WTC11 (cell line): ENCODE measurements at regions not wholly inside any gene's neighbourhood (a gene's known extent, or its start where the extent isn't known, plus 50 kb on each side); places are given as distances from the start of the nearest gene placed in this dataset.

Experiments used
- ATAC-seq: fragments of 200-7000 bp; cut with Tn5 transposase; 2 replicates; pipeline ENCODE4 v1.10.0; 2021; ENCODE audit warnings: mild to moderate bottlenecking, moderate library complexity
- CTCF ChIA-PET: fragments of 300-600 bp; sonication (Branson Sonifier 250); formaldehyde crosslinking; loops from one replicate; lab custom pipeline; 2021; ENCODE audit warnings: antibody characterized with exemption; lab: Charles Lee
- POLR2A ChIA-PET: fragments of 350-600 bp; sonication (Branson Sonifier 250); formaldehyde crosslinking; loops from one replicate; lab custom pipeline; 2021; ENCODE audit warnings: antibody characterized with exemption; lab: Charles Lee
- DNase-seq: peaks from one replicate; pipeline ENCODE4 v3.0.0; 2021; ENCODE audit warnings: low spot score
- H3K27ac Mint-ChIP-seq: 2 replicates; pipeline ENCODE4 v1.8.0; 2021; ENCODE audit warnings: mixed read lengths
- H3K27me3 Mint-ChIP-seq: 2 replicates; pipeline ENCODE4 v1.8.0; 2021; ENCODE audit warnings: low read depth, mild to moderate bottlenecking, moderate library complexity, mixed read lengths
- H3K36me3 Mint-ChIP-seq: 2 replicates; pipeline ENCODE4 v1.8.0; 2021; ENCODE audit warnings: mixed read lengths
- H3K4me1 Mint-ChIP-seq: 2 replicates; pipeline ENCODE4 v1.8.0; 2022; ENCODE audit warnings: mixed read lengths
- H3K4me3 Mint-ChIP-seq: 2 replicates; pipeline ENCODE4 v1.8.0; 2021; ENCODE audit warnings: mild to moderate bottlenecking, moderate library complexity, mixed read lengths
- H3K9me3 Mint-ChIP-seq: 2 replicates; pipeline ENCODE4 v1.8.0; 2021; ENCODE audit warnings: mixed read lengths
- ETV6 ChIP-seq: sonication (generic); formaldehyde crosslinking; IDR thresholded peaks from 2 replicates; pipeline ENCODE4 v1.8.1; 2022; ENCODE audit warnings: mild to moderate bottlenecking, missing genetic modification reagents
- NFATC4 ChIP-seq: fragments of 250-450 bp; sonication (Bioruptor Pico); IDR thresholded peaks from 2 replicates; pipeline ENCODE4 v1.9.0; 2021; ENCODE audit warnings: mild to moderate bottlenecking
- NR3C1 ChIP-seq: sonication (generic); formaldehyde crosslinking; conservative IDR thresholded peaks from 2 replicates; pipeline ENCODE4 v1.8.1; 2023; ENCODE audit warnings: low read depth, mild to moderate bottlenecking, missing genetic modification reagents
- SP1 ChIP-seq: sonication (generic); formaldehyde crosslinking; conservative IDR thresholded peaks from 2 replicates; pipeline ENCODE4 v1.8.1; 2022; ENCODE audit warnings: missing genetic modification reagents
- ZNF219 ChIP-seq: sonication (generic); formaldehyde crosslinking; IDR thresholded peaks from 2 replicates; pipeline ENCODE4 v1.8.0; 2023; ENCODE audit warnings: missing genetic modification reagents, mild to moderate bottlenecking, borderline replicate concordance
- ZNF416 ChIP-seq: fragments of 250-450 bp; sonication (Bioruptor Pico); IDR thresholded peaks from 2 replicates; pipeline ENCODE4 v1.9.0; 2021; ENCODE audit warnings: mild to moderate bottlenecking, inconsistent platforms
- TF ChIP-seq, protein P1 (sequence below): fragments of 250-450 bp; sonication (Bioruptor Pico); IDR thresholded peaks from 2 replicates; pipeline ENCODE4 v1.9.0; 2021; ENCODE audit warnings: mild to moderate bottlenecking
- TF ChIP-seq, protein P2 (sequence below): sonication (generic); formaldehyde crosslinking; IDR thresholded peaks from 2 replicates; pipeline ENCODE4 v1.8.0; 2023; ENCODE audit warnings: mild to moderate bottlenecking, missing genetic modification reagents
- TF ChIP-seq, protein P3 (sequence below): fragments of 250-450 bp; sonication (Bioruptor Pico); IDR thresholded peaks from 2 replicates; pipeline ENCODE4 v2.1.2; 2022; ENCODE audit warnings: mild to moderate bottlenecking, moderate library complexity
- TF ChIP-seq, protein P4 (sequence below): sonication (generic); formaldehyde crosslinking; IDR thresholded peaks from 2 replicates; pipeline ENCODE4 v1.8.0; 2022; ENCODE audit warnings: missing genetic modification reagents
- TF ChIP-seq, protein P5 (sequence below): sonication (generic); formaldehyde crosslinking; IDR thresholded peaks from 2 replicates; pipeline ENCODE4 v1.8.1; 2022; ENCODE audit warnings: low read depth, mild to moderate bottlenecking, moderate library complexity, missing genetic modification reagents, borderline replicate concordance

DNA sequence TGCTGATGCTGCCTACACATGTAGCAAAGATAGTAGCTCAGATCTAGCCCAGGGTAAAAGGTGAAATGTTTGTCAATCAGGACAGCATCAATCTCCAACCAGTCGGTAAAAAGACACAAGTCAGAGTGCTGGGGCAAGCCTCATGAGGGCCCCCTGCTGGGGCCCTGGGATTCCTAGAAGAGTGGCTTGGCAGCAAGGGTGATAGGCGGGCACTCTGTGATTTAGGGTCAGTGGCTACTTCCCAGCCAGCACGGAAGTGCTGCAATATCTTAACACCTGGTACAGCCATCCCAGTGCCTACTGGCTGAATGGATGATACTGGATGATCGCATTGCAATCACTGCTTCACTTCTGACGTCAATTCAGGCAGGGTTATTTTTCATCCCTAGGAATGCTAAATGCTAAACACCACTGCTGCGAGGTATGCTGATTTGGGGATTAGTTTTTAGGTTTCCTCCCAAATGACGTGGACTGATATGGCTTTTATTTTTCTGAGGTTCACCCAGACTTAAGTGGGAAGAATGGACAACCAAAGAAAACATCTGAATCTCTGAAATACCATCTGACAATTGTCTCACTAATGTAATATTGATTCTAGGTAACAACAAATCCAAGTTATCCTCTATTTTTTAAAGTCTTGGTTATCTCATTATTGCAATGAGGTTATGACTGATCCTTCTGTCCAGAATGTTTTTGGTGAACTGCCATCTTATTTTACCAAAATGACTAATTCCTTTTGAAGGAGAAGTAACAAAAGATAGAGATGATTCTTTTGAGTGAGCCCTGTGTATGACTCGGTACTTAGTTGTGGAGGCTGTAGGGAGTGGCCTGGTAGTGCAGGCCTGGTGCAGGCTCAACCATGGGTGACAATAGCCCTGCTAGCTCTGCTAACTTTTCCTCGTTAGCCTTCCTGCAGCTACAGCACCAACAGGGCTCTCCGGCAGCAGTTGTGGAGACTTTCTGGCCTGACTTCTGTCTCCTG, 432.5 kb downstream of the FGF9 start:
- Mint-ChIP-seq H3K9me3 (peaks cover 16% of the 10 kb centered on the region), H3K4me3 (no peak overlapping the region), H3K27me3 (no peaks in the 10 kb centered on the region), H3K27ac (no peak overlapping the region), H3K4me1 (peaks cover 11% of the 10 kb centered on the region), H3K36me3 (no peaks in the 10 kb centered on the region)
- ChIA-PET CTCF (interaction anchor here (1.0 kb wide), 1 partner anchor 190 kb away, joined by 3 read pairs; no protein-coding TSS in a partner anchor), POLR2A (interaction anchor here (0.6 kb wide), 1 partner anchor 112 kb away, joined by 4 read pairs; no protein-coding TSS in a partner anchor)
- ATAC-seq, result no peak; the same call in 1 of the 2 replicates
- TF ChIP-seq, protein P1, sequence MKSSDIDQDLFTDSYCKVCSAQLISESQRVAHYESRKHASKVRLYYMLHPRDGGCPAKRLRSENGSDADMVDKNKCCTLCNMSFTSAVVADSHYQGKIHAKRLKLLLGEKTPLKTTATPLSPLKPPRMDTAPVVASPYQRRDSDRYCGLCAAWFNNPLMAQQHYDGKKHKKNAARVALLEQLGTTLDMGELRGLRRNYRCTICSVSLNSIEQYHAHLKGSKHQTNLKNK (CRISPR knock-in tag), result no peak
- no peak for TF ChIP-seq SP1 (CRISPR knock-in tag)
- no peak for TF ChIP-seq NR3C1
- TF ChIP-seq ZNF416 (CRISPR knock-in tag), result no peak
- TF ChIP-seq, protein P2, sequence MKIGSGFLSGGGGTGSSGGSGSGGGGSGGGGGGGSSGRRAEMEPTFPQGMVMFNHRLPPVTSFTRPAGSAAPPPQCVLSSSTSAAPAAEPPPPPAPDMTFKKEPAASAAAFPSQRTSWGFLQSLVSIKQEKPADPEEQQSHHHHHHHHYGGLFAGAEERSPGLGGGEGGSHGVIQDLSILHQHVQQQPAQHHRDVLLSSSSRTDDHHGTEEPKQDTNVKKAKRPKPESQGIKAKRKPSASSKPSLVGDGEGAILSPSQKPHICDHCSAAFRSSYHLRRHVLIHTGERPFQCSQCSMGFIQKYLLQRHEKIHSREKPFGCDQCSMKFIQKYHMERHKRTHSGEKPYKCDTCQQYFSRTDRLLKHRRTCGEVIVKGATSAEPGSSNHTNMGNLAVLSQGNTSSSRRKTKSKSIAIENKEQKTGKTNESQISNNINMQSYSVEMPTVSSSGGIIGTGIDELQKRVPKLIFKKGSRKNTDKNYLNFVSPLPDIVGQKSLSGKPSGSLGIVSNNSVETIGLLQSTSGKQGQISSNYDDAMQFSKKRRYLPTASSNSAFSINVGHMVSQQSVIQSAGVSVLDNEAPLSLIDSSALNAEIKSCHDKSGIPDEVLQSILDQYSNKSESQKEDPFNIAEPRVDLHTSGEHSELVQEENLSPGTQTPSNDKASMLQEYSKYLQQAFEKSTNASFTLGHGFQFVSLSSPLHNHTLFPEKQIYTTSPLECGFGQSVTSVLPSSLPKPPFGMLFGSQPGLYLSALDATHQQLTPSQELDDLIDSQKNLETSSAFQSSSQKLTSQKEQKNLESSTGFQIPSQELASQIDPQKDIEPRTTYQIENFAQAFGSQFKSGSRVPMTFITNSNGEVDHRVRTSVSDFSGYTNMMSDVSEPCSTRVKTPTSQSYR, result no peak
- peak; percentile 16 for DNase-seq

DNA sequence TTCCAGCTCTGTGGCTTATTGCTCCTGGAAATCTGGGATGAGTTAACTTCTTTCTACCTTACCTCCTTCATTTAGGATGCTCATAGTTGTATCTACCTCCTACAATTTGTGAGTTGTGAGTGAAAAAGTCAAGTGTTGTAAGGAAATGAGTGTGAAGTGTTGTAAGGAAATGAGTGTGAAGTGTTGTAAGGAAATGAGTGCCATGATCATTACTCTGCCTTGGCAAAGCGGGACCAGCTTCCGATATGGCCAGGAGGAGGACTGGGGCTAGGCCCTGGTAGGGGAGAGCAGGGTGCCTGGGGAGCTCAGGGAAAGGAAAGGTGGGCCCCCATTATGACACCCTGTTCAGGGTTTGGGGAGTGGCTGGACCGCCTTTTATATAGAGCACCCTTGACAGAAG, 435.2 kb downstream of the FGF9 start:
- POLR2A ChIA-PET, result no interaction called here
- H3K4me3 Mint-ChIP-seq, result no peak overlapping the region
- H3K27ac Mint-ChIP-seq, result no peak overlapping the region
- H3K9me3 Mint-ChIP-seq, result no peaks in the 10 kb centered on the region
- H3K4me1 Mint-ChIP-seq, result peaks cover 11% of the 10 kb centered on the region
- DNase-seq, result no peak
- no peak for TF ChIP-seq NFATC4 (CRISPR knock-in tag)
- TF ChIP-seq, protein P1 (CRISPR knock-in tag), result no peak
- TF ChIP-seq, protein P3, sequence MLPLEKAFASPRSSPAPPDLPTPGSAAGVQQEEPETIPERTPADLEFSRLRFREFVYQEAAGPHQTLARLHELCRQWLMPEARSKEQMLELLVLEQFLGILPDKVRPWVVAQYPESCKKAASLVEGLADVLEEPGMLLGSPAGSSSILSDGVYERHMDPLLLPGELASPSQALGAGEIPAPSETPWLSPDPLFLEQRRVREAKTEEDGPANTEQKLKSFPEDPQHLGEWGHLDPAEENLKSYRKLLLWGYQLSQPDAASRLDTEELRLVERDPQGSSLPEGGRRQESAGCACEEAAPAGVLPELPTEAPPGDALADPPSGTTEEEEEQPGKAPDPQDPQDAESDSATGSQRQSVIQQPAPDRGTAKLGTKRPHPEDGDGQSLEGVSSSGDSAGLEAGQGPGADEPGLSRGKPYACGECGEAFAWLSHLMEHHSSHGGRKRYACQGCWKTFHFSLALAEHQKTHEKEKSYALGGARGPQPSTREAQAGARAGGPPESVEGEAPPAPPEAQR (CRISPR knock-in tag), result no peak
- TF ChIP-seq, protein P4, sequence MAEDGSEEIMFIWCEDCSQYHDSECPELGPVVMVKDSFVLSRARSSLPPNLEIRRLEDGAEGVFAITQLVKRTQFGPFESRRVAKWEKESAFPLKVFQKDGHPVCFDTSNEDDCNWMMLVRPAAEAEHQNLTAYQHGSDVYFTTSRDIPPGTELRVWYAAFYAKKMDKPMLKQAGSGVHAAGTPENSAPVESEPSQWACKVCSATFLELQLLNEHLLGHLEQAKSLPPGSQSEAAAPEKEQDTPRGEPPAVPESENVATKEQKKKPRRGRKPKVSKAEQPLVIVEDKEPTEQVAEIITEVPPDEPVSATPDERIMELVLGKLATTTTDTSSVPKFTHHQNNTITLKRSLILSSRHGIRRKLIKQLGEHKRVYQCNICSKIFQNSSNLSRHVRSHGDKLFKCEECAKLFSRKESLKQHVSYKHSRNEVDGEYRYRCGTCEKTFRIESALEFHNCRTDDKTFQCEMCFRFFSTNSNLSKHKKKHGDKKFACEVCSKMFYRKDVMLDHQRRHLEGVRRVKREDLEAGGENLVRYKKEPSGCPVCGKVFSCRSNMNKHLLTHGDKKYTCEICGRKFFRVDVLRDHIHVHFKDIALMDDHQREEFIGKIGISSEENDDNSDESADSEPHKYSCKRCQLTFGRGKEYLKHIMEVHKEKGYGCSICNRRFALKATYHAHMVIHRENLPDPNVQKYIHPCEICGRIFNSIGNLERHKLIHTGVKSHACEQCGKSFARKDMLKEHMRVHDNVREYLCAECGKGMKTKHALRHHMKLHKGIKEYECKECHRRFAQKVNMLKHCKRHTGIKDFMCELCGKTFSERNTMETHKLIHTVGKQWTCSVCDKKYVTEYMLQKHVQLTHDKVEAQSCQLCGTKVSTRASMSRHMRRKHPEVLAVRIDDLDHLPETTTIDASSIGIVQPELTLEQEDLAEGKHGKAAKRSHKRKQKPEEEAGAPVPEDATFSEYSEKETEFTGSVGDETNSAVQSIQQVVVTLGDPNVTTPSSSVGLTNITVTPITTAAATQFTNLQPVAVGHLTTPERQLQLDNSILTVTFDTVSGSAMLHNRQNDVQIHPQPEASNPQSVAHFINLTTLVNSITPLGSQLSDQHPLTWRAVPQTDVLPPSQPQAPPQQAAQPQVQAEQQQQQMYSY (CRISPR knock-in tag), result no peak
- TF ChIP-seq, protein P5, sequence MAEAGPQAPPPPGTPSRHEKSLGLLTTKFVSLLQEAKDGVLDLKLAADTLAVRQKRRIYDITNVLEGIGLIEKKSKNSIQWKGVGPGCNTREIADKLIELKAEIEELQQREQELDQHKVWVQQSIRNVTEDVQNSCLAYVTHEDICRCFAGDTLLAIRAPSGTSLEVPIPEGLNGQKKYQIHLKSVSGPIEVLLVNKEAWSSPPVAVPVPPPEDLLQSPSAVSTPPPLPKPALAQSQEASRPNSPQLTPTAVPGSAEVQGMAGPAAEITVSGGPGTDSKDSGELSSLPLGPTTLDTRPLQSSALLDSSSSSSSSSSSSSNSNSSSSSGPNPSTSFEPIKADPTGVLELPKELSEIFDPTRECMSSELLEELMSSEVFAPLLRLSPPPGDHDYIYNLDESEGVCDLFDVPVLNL (CRISPR knock-in tag), result no peak
- TF ChIP-seq ETV6 (CRISPR knock-in tag), result no peak
- TF ChIP-seq ZNF219 (CRISPR knock-in tag), result no peak
- no peaks in the 10 kb centered on the region for H3K27me3 Mint-ChIP-seq
- H3K36me3 Mint-ChIP-seq, result no peaks in the 10 kb centered on the region
- CTCF ChIA-PET, result no interaction called here
- ATAC-seq, result no peak
